ENCODE measurements at regions not wholly inside any gene's neighbourhood (a gene's known extent, or its start where the extent isn't known, plus 50 kb on each side); places are given as distances from the start of the nearest gene placed in this dataset.

DNA sequence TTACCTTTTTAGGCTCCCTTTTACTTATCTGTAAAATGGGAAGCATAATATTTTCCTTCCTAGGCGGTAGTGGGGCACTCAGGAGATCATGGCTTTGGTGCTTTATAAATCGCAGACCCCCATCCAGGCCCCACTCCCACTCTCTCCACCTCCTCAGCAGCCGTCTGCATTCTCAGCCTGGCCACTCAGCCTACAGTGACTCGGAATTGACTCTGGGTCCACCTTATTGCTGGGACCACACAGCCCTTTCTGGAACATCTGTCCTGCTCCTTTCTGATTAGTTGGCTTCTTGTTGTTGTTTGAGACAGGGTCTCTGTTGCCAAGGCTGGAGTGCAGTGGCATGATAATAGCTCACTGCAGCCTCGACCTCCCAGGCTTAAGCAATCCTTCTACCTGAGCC is 76.5 kb downstream of the RPLP1 start:
- intact Hi-C loops (cut with micrococcal nuclease; ENCODE audit: unreplicated experiment): no loop called here
- no TSS peak for BruUV-seq (replicated peaks)
- H4K20me1 ChIP-seq (ENCODE audit: insufficient read depth, low read length): no peaks in the 10 kb centered on the region
- H3K9me2 ChIP-seq (ENCODE audit: insufficient read depth, low read length): no peaks in the 10 kb centered on the region
- H3K4me1 ChIP-seq (ENCODE audit: insufficient read depth, low read length, poor library complexity, severe bottlenecking): no peaks in the 10 kb centered on the region
- H3K4me2 ChIP-seq (ENCODE audit: low read length): no peak overlapping the region
- DNase-seq (ENCODE audit: low spot score): no peak
- H3K9me3 ChIP-seq (ENCODE audit: low read length): no peaks in the 10 kb centered on the region
- no peaks in the 10 kb centered on the region for H3K36me3 ChIP-seq (ENCODE audit: insufficient read depth, low read length)
- H3K79me2 ChIP-seq (ENCODE audit: insufficient read depth, low read depth, low read length): no peaks in the 10 kb centered on the region
- H3K27ac ChIP-seq (ENCODE audit: low read depth, low read length, poor library complexity, severe bottlenecking): no peak overlapping the region
- H3K4me3 ChIP-seq (ENCODE audit: low read depth, low read length, poor library complexity, severe bottlenecking): no peak overlapping the region
- no peak overlapping the region for H2AFZ ChIP-seq (ENCODE audit: low read length)
- TF ChIP-seq EZH2phosphoT487 (IDR thresholded peaks at IDR 0.05; ENCODE audit: borderline replicate concordance, low read depth, low read length): no peak
- ChIA-PET POLR2A (no interaction called here), CTCF (ENCODE audit: unreplicated experiment) (no interaction called here)

DNA sequence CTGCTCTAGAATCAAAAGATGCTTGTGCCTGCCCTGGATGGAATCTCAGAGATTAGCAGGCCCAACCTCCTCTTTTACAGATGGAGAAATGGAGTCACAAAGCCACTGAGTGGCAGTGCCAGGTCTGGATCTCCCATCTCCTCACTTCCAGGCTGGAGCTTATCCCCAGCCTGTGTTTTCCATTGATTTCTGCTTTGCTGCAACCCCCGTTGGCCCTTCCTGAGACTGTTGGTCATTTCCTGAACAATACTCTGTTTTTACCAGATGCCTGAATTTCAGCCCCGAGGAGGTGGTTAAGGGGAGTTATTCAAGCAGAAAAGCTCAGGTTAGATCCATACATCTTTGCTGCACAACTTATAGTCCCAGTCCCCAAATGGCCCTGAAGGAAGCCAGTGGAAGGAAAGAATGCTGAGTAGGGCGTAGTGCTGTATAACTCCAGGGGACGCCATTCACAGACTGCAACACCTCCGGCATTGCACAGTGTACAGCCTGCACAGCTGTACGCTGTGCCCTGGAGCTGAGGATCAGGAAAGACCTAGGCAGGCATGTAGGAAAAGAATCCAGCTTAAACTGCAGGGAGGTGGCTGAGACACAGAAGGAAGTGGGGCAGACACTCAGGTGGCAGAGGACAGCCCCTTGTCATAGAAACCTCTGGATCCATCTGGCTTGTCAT is 77.5 kb downstream of the RPLP1 start:
- Histone ChIP-seq H3K9me3 (ENCODE audit: low read length) (no peaks in the 10 kb centered on the region), H3K36me3 (ENCODE audit: insufficient read depth, low read length) (no peaks in the 10 kb centered on the region), H3K4me2 (ENCODE audit: low read length) (no peak overlapping the region), H3K9me2 (ENCODE audit: insufficient read depth, low read length) (no peaks in the 10 kb centered on the region), H3K4me3 (ENCODE audit: low read depth, low read length, poor library complexity, severe bottlenecking) (no peak overlapping the region), H3K27ac (ENCODE audit: low read depth, low read length, poor library complexity, severe bottlenecking) (no peak overlapping the region), H2AFZ (ENCODE audit: low read length) (no peak overlapping the region), H3K79me2 (ENCODE audit: insufficient read depth, low read depth, low read length) (no peaks in the 10 kb centered on the region), H4K20me1 (ENCODE audit: insufficient read depth, low read length) (no peaks in the 10 kb centered on the region), H3K4me1 (ENCODE audit: insufficient read depth, low read length, poor library complexity, severe bottlenecking) (no peaks in the 10 kb centered on the region)
- POLR2A ChIA-PET: no interaction called here
- CTCF ChIA-PET (ENCODE audit: unreplicated experiment): no interaction called here
- DNase-seq (ENCODE audit: low spot score): no peak
- TF ChIP-seq, protein P1, sequence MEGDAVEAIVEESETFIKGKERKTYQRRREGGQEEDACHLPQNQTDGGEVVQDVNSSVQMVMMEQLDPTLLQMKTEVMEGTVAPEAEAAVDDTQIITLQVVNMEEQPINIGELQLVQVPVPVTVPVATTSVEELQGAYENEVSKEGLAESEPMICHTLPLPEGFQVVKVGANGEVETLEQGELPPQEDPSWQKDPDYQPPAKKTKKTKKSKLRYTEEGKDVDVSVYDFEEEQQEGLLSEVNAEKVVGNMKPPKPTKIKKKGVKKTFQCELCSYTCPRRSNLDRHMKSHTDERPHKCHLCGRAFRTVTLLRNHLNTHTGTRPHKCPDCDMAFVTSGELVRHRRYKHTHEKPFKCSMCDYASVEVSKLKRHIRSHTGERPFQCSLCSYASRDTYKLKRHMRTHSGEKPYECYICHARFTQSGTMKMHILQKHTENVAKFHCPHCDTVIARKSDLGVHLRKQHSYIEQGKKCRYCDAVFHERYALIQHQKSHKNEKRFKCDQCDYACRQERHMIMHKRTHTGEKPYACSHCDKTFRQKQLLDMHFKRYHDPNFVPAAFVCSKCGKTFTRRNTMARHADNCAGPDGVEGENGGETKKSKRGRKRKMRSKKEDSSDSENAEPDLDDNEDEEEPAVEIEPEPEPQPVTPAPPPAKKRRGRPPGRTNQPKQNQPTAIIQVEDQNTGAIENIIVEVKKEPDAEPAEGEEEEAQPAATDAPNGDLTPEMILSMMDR (conservative IDR thresholded peaks at IDR 0.05; ENCODE audit: low read length): no peak
- no peak for TF ChIP-seq EZH2phosphoT487 (IDR thresholded peaks at IDR 0.05; ENCODE audit: borderline replicate concordance, low read depth, low read length)
- intact Hi-C loops (cut with micrococcal nuclease; ENCODE audit: unreplicated experiment): no loop called here
- no TSS peak for BruUV-seq (replicated peaks)

DNA sequence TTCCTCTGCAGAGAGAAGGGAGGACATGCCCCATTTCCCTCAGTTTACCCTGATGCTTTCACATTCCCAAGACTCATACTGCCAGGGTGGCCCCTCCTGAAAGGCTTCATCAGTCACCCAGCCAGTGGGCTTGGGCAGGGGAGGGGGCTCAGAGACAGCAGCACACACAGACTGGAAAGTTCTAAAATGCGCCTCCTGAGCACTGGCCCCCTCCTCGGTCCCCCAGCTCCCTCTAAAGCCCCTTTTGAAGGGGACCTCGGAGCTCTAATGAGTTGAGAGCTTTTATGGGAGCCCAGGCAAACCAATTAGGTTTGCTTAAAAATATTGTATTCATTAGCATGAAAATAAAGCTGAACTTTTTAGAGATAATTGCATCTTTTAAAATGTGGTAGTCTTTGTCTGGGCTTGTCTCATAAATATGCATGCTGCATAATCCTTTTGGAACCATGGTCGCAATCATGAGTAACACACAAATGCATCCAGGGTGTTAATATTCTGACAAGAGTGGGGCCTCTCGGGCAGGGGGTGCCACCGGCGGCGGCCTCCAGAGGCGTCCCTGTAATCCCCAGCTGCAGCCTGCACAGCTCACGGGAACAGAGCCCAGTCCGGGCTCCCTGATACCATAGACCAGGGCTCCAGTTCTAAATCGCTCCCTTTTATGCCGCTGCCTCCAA is 78.5 kb downstream of the RPLP1 start:
- H3K4me3 ChIP-seq (ENCODE audit: low read depth, low read length, poor library complexity, severe bottlenecking): no peak overlapping the region
- CTCF ChIA-PET (ENCODE audit: unreplicated experiment): no interaction called here
- BruUV-seq (replicated peaks): no TSS peak

More for the DNA sequence above, 78.5 kb downstream of the RPLP1 start:
- Histone ChIP-seq H4K20me1 (ENCODE audit: insufficient read depth, low read length) (no peaks in the 10 kb centered on the region), H3K79me2 (ENCODE audit: insufficient read depth, low read depth, low read length) (no peaks in the 10 kb centered on the region), H3K4me2 (ENCODE audit: low read length) (no peak overlapping the region), H3K9me2 (ENCODE audit: insufficient read depth, low read length) (no peaks in the 10 kb centered on the region), H2AFZ (ENCODE audit: low read length) (no peak overlapping the region), H3K27ac (ENCODE audit: low read depth, low read length, poor library complexity, severe bottlenecking) (no peak overlapping the region), H3K9me3 (ENCODE audit: low read length) (no peaks in the 10 kb centered on the region), H3K4me1 (ENCODE audit: insufficient read depth, low read length, poor library complexity, severe bottlenecking) (no peaks in the 10 kb centered on the region), H3K36me3 (ENCODE audit: insufficient read depth, low read length) (no peaks in the 10 kb centered on the region)
- POLR2A ChIA-PET: interaction anchor here (0.6 kb wide), 1 partner anchor 627 kb away, joined by 3 read pairs; no protein-coding TSS in a partner anchor
- intact Hi-C loops (cut with micrococcal nuclease; ENCODE audit: unreplicated experiment): no loop called here
- no peak for TF ChIP-seq EZH2phosphoT487 (IDR thresholded peaks at IDR 0.05; ENCODE audit: borderline replicate concordance, low read depth, low read length)
- TF ChIP-seq, protein P1 (conservative IDR thresholded peaks at IDR 0.05; ENCODE audit: low read length): no peak
- DNase-seq (ENCODE audit: low spot score): no peak
